Activated CD8-positive, alpha-beta memory T cell treated with anti-CD3 and anti-CD28 coated beads, Interleukin-2, amount 10 ng/mL, durations not matched to agents 7 days and 5 days (primary cell): ENCODE measurements at regions not wholly inside any gene's neighbourhood (a gene's known extent, or its start where the extent isn't known, plus 50 kb on each side); places are given as distances from the start of the nearest gene placed in this dataset.

Source experiments
- ATAC-seq: fragments of 150-1000 bp; cut with Tn5 transposase; one replicate; pipeline ENCODE4 v1.10.0; 2021; ENCODE audit warnings: moderate library complexity
- CTCF ChIA-PET: fragments of 350-600 bp; sonication (Branson Sonifier 250); formaldehyde crosslinking; loops from one replicate; lab custom pipeline; 2021; ENCODE audit warnings: antibody characterized with exemption; lab: Charles Lee
- DNase-seq: peaks from one replicate; pipeline ENCODE4 v3.0.0-alpha.2; 2020
- H3K27ac Mint-ChIP-seq: one replicate; pipeline ENCODE4 v1.8.0; 2021; ENCODE audit warnings: mild to moderate bottlenecking, mixed read lengths
- H3K27me3 Mint-ChIP-seq: one replicate; pipeline ENCODE4 v1.8.0; 2021; ENCODE audit warnings: mixed read lengths
- H3K36me3 Mint-ChIP-seq: one replicate; pipeline ENCODE4 v1.8.0; 2021; ENCODE audit warnings: mild to moderate bottlenecking, mixed read lengths
- H3K4me1 Mint-ChIP-seq: one replicate; pipeline ENCODE4 v1.8.0; 2021; ENCODE audit warnings: mixed read lengths
- H3K4me3 Mint-ChIP-seq: one replicate; pipeline ENCODE4 v1.8.0; 2021; ENCODE audit warnings: mild to moderate bottlenecking, moderate library complexity, mixed read lengths
- H3K9me3 Mint-ChIP-seq: one replicate; pipeline ENCODE4 v1.8.0; 2022; ENCODE audit warnings: low read depth, mixed read lengths

DNA sequence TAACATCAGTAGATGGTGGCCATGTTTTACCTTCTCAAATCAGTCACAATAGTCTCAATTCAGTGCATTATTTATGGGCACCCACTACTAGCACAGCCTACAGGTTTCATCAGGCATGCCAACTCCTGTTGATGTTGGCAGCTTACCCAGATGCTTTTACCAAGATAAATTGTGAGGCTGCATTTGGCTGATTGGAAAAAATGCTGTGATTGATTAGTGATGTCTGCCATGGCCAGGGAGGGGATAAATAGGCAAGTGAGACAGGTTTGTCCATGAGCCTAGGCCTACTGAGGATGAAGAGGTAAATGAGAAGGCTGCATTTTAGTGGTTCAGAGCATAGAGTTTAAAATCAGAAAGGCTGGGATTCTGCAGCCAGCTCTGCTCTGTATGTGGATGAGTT is 227.1 kb downstream of the NFATC2 start:
- no peak for ATAC-seq
- peaks cover 15% of the 10 kb centered on the region for H3K27me3 Mint-ChIP-seq
- CTCF ChIA-PET: interaction anchor here (1.6 to 1.9 kb wide), 2 partner anchors 11 to 328 kb away, joined by 7 to 14 read pairs; no protein-coding TSS in a partner anchor
- DNase-seq: no peak
- no peak overlapping the region for H3K4me3 Mint-ChIP-seq
- H3K9me3 Mint-ChIP-seq: no peaks in the 10 kb centered on the region
- H3K4me1 Mint-ChIP-seq: peaks cover 2% of the 10 kb centered on the region
- no peak overlapping the region for H3K27ac Mint-ChIP-seq
- no peaks in the 10 kb centered on the region for H3K36me3 Mint-ChIP-seq

DNA sequence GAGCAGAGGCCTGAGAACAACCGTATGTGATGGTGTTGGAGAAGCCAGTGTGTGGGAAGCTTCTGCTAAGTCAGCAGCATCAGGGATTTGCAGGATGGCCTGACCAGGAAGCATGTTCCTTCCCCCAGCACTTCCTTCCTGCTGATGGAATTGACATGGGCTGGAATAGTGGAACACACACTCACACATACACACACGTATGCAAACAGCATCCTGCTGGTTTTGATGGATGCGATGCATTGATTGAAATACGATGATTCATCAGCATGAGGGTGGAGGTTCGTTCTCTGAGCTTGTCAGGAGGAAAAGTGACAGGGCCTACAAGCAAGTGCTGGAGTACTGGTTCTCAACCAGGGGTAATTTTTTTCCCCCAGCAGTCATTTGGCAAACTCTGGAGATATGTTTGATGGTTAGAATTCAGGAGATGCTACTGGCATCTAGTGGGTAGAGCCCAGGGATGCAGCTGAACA is 229.1 kb downstream of the NFATC2 start:
- H3K27me3 Mint-ChIP-seq: peaks cover 21% of the 10 kb centered on the region
- ATAC-seq (no peak), DNase-seq (no peak)
- peaks cover 2% of the 10 kb centered on the region for H3K4me1 Mint-ChIP-seq
- CTCF ChIA-PET: interaction anchor here (0.5 to 1.6 kb wide), 3 partner anchors 282 to 326 kb away, joined by 3 read pairs; no protein-coding TSS in a partner anchor
- no peak overlapping the region for H3K27ac Mint-ChIP-seq
- H3K9me3 Mint-ChIP-seq: no peaks in the 10 kb centered on the region
- H3K36me3 Mint-ChIP-seq: no peaks in the 10 kb centered on the region
- no peak overlapping the region for H3K4me3 Mint-ChIP-seq

DNA sequence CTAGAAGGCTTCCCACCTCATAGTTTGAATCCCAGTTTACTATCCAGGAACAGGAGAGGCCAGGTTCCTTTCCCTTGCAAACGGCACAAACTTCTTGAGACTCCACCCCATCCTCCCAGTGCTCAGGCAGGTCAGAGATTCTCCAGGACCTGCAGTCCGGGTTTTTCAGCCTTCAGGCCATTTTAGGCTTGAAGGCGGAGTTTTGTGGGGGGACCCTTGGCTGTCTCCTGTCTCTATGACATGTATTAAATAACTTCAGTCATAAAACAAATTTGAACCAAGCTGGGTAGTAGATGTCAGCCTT is 230.1 kb downstream of the NFATC2 start:
- CTCF ChIA-PET: interaction anchor here (1.1 kb wide), 1 partner anchor 325 kb away, joined by 3 read pairs; no protein-coding TSS in a partner anchor
- Mint-ChIP-seq H3K27me3 (peaks cover 28% of the 10 kb centered on the region), H3K36me3 (no peaks in the 10 kb centered on the region), H3K4me3 (no peak overlapping the region), H3K9me3 (no peaks in the 10 kb centered on the region), H3K27ac (no peak overlapping the region), H3K4me1 (no peaks in the 10 kb centered on the region)
- ATAC-seq (no peak), DNase-seq (no peak)

DNA sequence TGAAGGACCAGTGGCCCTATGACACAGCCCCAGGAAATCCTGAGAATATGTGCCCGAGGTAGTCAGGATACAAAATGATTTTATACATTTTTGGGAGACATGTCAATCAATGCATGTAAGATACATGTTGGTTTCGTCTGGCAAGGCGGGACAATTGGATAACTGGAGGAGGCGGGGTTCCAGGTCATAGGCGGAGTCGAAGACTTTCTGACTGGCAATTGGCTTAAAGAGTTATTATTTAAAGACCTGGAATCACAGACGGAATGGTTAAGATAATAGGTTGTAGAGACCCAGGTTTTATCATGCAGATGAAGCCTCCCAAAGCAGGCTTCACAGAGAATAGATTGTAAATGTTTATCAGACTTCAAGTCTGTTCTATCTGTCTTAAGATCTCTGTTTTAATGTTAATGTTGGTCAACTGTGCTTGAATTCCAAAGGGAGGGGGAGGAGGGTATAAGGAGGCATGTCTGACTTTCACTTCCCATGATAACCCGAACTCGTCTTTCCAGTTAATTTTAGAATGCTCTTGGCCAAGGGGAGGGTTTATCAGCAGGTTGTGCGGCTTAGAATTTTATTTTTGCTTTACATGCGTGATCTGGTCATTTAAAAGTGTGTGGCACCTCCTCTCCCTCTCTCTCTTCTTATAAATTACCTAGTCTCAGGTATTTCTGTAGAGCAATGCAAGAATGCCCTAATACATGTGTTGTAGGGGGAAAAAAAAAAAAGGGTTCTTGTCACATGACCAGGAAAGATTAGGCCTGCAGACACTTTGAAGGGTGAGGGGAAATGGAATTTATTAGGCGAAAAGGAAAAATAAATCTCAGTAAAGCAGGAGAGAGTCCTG is 230.7 kb downstream of the NFATC2 start:
- Mint-ChIP-seq H3K27me3 (peaks cover 29% of the 10 kb centered on the region), H3K27ac (no peak overlapping the region), H3K36me3 (no peaks in the 10 kb centered on the region), H3K4me3 (no peak overlapping the region), H3K4me1 (peaks cover 2% of the 10 kb centered on the region), H3K9me3 (no peaks in the 10 kb centered on the region)
- DNase-seq (no peak), ATAC-seq (no peak)
- CTCF ChIA-PET: interaction anchor here (8.9 kb wide), 1 partner anchor 322 kb away, joined by 143 read pairs; no protein-coding TSS in a partner anchor

DNA sequence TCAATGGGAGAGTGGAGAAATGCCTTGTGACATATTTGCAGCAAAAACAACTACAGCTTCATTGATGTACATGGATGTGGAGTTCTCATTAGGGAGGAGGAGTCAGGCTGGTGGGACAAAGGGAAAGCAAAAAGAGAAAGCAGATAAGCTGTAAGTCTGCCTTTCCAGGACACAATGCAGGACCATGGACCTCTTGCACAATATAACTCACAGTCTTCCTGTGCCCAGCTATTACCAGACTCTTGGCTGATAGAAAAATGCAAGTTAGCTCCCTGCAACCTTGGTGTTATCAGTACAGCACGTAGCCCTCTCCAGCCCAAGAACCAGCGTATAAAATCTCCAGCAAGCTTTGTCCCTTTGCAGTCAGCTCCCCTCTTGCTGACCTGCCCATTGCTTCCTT is 232.3 kb downstream of the NFATC2 start:
- DNase-seq (no peak), ATAC-seq (no peak)
- H3K4me1 Mint-ChIP-seq: peaks cover 3% of the 10 kb centered on the region
- H3K9me3 Mint-ChIP-seq: no peaks in the 10 kb centered on the region
- H3K36me3 Mint-ChIP-seq: no peaks in the 10 kb centered on the region
- CTCF ChIA-PET: interaction anchor here (1.1 to 8.9 kb wide), 4 partner anchors 17 to 516 kb away, joined by 4 to 143 read pairs (median 6); partner anchors contain the start of gene BCAS4
- no peak overlapping the region for H3K4me3 Mint-ChIP-seq
- H3K27me3 Mint-ChIP-seq: peaks cover 33% of the 10 kb centered on the region
- no peak overlapping the region for H3K27ac Mint-ChIP-seq

DNA sequence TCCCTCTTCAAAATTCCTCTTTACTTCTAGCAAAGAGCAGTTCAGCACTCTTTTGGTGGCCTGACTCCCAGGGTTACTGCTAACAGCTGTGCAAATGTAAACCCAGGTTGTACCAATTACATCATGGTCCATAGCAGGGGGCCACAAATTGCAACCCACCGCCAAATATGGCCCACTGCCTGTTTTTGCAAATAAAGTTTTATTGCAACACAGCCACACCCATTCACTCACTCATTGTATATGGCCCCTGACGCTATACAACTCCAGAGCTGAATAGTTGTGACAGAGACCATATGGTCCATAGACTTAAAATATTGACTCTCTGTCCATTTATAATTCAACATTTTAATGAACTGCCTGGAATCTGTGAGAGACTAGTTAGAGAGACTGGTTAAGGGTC is 233.4 kb downstream of the NFATC2 start:
- peaks cover 3% of the 10 kb centered on the region for H3K4me1 Mint-ChIP-seq
- peaks cover 35% of the 10 kb centered on the region for H3K27me3 Mint-ChIP-seq
- H3K27ac Mint-ChIP-seq: no peak overlapping the region
- CTCF ChIA-PET: interaction anchor here (0.6 to 8.9 kb wide), 8 partner anchors 15 to 515 kb away, joined by 3 to 143 read pairs (median 6); partner anchors contain the start of gene BCAS4
- H3K4me3 Mint-ChIP-seq: no peak overlapping the region
- H3K9me3 Mint-ChIP-seq: peaks cover under 1% of the 10 kb centered on the region
- DNase-seq (no peak), ATAC-seq (no peak)
- H3K36me3 Mint-ChIP-seq: no peaks in the 10 kb centered on the region

DNA sequence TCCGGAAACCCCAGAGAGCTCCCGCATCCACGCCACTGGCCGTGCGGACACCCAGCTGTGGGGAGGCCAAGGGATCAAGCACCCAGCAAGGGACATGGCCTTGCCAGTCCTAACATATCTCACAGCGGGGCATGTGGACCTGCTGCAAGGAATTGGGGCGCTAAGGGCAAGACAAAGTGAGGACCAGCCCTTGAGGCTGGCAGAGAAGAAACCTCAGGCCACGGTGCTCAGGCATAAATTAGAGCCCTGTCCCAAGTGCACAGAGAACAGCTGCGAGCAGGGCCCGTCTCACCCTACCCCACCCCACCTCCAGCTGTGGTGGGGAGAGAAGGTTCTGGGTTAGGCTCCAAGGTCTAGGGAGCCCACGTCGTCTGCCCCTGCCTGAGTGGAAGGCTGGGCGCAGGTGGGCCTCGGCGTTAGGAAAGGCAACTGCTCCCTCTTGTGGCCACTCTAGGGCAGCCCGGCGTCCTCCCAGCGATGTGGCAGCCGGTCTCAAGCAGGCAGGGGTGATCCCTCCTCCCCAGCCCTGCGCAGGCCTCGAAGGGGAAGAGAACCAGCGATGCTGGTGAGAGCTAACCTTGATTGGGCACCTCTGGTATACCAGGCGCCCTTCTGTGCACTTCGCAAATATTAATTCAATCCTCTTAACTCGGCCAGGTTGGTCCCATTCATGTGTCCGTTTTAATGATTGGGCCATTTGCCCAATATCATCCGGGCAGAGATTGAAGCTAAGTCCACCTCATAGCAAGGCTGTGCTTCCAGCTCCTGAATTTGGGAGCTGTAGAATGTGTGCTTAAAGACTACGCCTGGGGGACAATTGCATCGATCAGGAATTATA is 235.8 kb downstream of the NFATC2 start:
- no peak overlapping the region for H3K27ac Mint-ChIP-seq
- ATAC-seq: peak; percentile 96
- CTCF ChIA-PET: interaction anchor here (0.6 to 8.9 kb wide), 19 partner anchors 11 to 776 kb away, joined by 3 to 143 read pairs (median 3); no protein-coding TSS in a partner anchor
- H3K9me3 Mint-ChIP-seq: peaks cover 3% of the 10 kb centered on the region
- DNase-seq: peak; percentile 76
- H3K4me3 Mint-ChIP-seq: no peak overlapping the region
- H3K4me1 Mint-ChIP-seq: peaks cover 3% of the 10 kb centered on the region
- H3K36me3 Mint-ChIP-seq: no peaks in the 10 kb centered on the region
- H3K27me3 Mint-ChIP-seq: peaks cover 30% of the 10 kb centered on the region

DNA sequence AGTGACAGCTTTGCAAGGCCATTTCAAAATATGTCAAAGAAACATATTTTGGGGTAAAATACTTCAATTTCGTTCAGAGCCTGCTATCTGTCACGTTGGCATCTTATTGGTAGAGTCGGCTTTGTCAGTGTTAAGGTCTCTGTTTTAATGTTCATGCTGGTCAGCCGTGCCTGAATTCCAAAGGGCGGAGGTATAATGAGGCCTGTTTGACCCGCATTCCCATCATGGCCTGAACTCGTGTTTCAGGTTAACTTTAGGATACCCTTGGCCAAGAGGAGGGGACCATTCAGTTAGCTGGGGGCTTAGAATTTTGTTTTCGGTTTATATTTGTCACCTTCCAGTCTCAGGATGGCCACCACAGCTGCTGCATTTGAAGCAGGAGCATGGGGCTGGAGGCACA is 236.4 kb downstream of the NFATC2 start:
- H3K9me3 Mint-ChIP-seq: peaks cover 3% of the 10 kb centered on the region
- peaks cover 24% of the 10 kb centered on the region for H3K27me3 Mint-ChIP-seq
- H3K36me3 Mint-ChIP-seq: no peaks in the 10 kb centered on the region
- no peak overlapping the region for H3K27ac Mint-ChIP-seq
- DNase-seq (no peak), ATAC-seq (no peak)
- CTCF ChIA-PET: interaction anchor here (1.3 to 8.9 kb wide), 7 partner anchors 20 to 515 kb away, joined by 3 to 143 read pairs (median 10); no protein-coding TSS in a partner anchor
- no peak overlapping the region for H3K4me3 Mint-ChIP-seq
- H3K4me1 Mint-ChIP-seq: peaks cover 3% of the 10 kb centered on the region

DNA sequence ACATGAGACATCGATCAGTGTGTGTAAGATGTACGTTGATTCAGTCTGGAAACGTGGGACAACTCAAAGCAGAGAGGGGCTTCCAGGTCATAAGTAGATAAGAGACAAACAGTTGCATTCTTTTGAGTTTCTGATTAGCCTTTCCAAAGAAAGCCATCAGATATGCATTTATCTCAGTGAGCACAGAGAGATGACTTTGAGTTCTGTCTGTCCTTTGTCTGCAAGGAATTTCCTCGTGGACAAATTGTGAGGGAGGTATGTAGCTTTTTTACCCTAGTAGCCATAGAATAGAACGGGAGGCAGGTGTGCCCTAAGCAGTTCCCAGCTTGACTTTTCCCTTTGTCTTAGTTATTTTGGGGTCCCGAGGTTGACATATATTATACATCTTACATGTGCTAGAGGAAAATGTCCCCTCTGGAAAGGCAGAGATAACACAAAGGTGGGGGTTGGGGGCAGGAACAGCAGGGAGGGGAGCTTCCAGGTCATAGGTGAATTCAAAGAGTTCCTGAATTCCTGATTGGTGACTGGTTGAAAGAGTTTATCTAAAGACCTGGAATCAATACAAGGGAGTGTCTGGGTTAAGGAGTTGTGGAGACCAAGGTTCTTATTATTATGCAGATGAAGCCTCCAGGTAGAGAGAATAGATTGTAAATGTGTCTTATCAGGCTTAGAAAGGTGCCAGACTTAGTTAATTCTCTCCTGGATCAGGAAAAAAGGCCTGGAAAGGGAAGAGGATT is 237.0 kb downstream of the NFATC2 start:
- H3K36me3 Mint-ChIP-seq: no peaks in the 10 kb centered on the region
- CTCF ChIA-PET: interaction anchor here (1.3 to 8.9 kb wide), 6 partner anchors 21 to 324 kb away, joined by 3 to 143 read pairs (median 10); no protein-coding TSS in a partner anchor
- DNase-seq (no peak), ATAC-seq (no peak)
- peaks cover 3% of the 10 kb centered on the region for H3K4me1 Mint-ChIP-seq
- H3K27me3 Mint-ChIP-seq: peaks cover 23% of the 10 kb centered on the region
- peaks cover 3% of the 10 kb centered on the region for H3K9me3 Mint-ChIP-seq
- no peak overlapping the region for H3K4me3 Mint-ChIP-seq
- H3K27ac Mint-ChIP-seq: no peak overlapping the region

DNA sequence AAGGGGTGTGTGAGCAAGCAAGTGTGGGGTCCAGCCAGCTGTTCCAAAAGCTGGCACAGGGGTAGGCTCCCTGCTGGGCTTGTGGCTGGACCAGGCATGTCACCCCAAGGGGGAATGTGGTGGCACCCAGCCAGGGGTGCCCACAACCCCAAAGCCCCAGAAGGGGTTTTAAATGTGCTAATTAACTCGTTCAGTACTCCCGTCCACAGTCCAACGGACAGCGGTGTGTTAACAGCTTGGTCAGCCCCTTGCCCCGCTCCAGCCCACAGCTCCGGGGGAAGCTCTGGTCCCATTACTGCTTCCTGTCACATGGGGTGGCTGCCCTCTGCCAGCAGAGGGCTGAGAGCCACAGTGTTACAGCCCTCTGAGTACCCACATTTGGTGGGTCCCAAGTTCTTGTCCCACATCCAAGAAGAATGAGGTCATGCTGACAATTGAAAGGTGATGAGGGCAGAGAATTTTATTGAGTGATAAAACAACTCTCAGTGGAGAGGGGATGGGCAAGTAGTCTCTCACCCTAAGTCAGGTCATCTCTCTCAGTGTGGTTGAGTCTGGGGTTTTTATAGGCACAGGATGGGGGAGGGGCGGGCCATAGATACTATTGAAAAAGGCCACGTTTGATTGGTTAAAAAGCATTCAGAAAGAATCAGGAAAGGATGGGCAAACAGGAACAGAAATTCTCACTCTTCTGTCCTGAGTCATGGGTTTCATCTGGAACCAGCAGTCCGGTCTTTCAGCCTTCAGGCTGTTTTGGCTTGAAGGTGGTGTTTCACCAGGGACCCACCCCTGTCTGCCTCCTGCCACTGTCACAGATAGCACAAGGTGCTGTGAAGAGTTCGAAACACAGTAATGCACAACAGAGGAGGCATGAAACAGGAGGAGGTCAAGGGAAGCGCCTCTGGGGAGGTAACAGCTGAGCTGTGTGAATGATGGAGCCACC is 238.5 kb downstream of the NFATC2 start:
- CTCF ChIA-PET: interaction anchor here (1.9 to 8.9 kb wide), 3 partner anchors 83 to 322 kb away, joined by 4 to 143 read pairs (median 26); no protein-coding TSS in a partner anchor
- Mint-ChIP-seq H3K9me3 (peaks cover 3% of the 10 kb centered on the region), H3K4me1 (peaks cover 3% of the 10 kb centered on the region), H3K36me3 (no peaks in the 10 kb centered on the region), H3K4me3 (no peak overlapping the region), H3K27ac (no peak overlapping the region), H3K27me3 (peaks cover 19% of the 10 kb centered on the region)
- DNase-seq (no peak), ATAC-seq (no peak)

DNA sequence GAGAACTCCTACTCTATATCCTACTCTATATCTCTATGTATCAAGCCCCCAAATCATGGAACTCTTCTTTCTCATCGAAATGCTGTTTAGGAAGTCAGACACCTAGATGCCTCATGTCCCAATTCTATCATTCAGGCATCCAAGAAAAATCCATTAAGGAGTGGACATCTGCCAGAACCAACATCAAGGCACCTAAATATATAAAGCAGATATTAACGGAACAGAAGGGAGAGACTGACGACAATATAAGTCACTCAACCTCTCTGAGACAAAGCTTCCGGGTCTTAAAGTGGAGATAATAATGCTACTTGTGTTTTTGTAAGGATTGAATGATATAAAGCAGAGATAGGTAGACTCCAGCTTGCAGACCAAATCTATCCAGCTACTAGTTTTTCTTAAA is 241.5 kb downstream of the NFATC2 start:
- Mint-ChIP-seq H3K9me3 (peaks cover 3% of the 10 kb centered on the region), H3K36me3 (no peaks in the 10 kb centered on the region), H3K4me1 (no peaks in the 10 kb centered on the region)

More for the DNA sequence above, 241.5 kb downstream of the NFATC2 start:
- CTCF ChIA-PET: interaction anchor here (1.0 kb wide), 1 partner anchor 314 kb away, joined by 4 read pairs; no protein-coding TSS in a partner anchor
- Mint-ChIP-seq H3K27ac (no peak overlapping the region), H3K4me3 (no peak overlapping the region), H3K27me3 (peaks cover 9% of the 10 kb centered on the region)
- ATAC-seq (no peak), DNase-seq (no peak)
